ENCODE measurements at regions not wholly inside any gene's neighbourhood (a gene's known extent, or its start where the extent isn't known, plus 50 kb on each side); places are given as distances from the start of the nearest gene placed in this dataset.

DNA sequence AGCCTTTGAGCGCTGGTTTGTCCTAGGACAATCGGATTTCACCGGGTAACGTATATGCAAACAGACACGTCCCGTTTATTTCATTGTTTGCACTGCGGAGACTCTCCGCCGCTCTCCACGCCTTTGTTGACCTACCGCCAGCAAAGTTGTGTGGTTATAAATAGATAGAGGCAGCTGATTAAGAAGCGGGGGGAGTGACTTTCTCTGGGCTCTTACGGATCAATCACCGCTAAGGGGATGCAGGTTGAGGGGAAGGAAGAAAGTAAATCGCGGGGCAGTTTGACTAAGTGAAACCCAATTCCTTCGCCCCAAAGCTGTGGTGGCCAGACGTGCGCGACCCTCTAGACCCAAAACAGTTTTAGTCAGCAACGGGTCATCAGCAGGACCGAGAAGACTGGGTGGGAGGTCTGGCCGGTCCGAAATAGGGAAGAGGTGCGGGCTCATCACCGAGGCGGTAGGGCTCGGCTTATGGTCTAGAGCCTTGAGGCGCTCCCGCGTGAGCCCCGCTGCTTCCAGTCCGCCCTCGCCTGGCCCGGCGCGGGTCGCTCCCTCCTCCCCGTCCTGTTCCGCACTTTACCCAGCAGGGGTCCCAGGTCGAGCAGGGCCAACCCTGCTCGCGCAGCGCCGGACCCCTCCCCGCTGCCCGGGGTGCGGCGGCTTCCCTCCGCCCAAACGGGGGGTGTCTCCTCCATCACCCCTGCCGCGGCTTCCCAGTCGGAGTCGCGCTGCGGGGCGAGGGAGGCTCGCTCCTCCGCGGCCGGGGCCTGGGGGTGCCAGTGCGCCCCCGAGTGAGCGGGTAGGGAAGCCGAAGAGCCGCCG, 120.8 kb upstream of the RRP15 start:
- FAIRE-seq: no peak
- no peak for TF ChIP-seq CTCF (IDR thresholded peaks at IDR 0.05; ENCODE audit: insufficient read depth, missing control alignments)
- DNase-seq (ENCODE audit: insufficient read length, low spot score): no peak

DNA sequence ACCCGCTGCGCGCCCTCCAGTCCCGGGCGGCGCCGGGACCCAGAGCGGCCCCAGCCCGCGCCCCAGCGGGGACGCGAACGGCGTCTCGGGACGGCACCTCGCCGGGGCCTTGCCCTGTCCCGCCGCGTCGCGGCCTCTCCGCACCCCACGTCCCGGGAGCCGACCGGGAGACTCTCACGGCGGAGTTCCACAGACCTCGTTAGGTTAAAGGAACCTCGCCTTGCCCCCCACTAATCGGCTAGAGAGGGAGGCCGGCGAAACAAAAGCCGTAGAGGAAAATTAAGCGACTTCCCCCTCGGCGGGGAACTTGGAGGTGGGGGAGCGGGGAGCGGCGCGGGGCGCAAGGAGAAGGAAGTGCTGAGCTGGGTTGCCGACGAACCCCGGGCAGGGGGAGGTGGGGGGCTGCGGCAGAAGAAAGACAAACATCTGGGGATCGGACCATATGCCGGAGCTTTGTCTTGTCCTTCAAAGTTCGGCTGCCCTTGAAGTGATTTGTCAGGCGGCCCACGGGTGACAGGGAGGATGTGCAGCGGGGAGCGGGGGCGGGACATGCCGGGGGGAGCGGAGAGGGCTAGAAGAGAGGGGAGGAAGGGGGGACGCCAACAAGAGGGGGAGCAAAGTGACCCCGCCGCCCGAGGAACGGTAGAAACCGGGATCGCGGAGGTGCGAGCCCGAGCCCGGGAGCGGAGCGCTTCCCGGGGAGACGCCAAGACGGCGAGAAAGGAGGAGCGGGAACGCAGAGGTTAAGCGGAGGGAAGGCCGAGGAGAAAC, 120.0 kb upstream of the RRP15 start:
- DNase-seq (ENCODE audit: insufficient read length, low spot score) (no peak), FAIRE-seq (no peak)
- TF ChIP-seq CTCF (IDR thresholded peaks at IDR 0.05; ENCODE audit: insufficient read depth, missing control alignments): no peak

DNA sequence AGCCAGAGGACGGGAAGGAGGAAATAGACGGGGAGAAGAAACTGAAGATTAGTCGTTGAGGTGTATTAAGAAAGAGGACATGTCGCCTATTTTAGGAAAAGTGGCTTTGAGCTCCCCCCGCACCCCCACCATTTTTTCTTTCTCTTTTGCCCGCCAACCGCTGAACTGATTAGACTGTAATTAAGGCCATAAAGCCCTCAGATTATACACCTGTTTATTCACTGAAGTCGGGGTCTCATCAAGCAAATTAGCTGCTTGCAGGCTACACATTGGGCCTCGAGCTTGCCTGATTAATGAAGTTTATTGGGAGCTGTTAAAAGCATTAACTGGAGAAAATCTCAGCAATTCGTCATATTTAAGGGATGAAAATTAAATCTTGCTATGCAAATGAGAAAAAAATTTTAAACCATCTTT, 119.4 kb upstream of the RRP15 start:
- FAIRE-seq (peak; percentile 6), DNase-seq (ENCODE audit: insufficient read length, low spot score) (no peak)
- TF ChIP-seq CTCF (IDR thresholded peaks at IDR 0.05; ENCODE audit: insufficient read depth, missing control alignments): no peak

- no peak for DNase-seq (ENCODE audit: insufficient read length, low spot score)
- no peak for TF ChIP-seq CTCF (IDR thresholded peaks at IDR 0.05; ENCODE audit: insufficient read depth, missing control alignments)
- peak; percentile 80 for FAIRE-seq
Measured at GRCh38 chr1:218166268-218166945, 118.7 kb upstream of the RRP15 start.

DNA sequence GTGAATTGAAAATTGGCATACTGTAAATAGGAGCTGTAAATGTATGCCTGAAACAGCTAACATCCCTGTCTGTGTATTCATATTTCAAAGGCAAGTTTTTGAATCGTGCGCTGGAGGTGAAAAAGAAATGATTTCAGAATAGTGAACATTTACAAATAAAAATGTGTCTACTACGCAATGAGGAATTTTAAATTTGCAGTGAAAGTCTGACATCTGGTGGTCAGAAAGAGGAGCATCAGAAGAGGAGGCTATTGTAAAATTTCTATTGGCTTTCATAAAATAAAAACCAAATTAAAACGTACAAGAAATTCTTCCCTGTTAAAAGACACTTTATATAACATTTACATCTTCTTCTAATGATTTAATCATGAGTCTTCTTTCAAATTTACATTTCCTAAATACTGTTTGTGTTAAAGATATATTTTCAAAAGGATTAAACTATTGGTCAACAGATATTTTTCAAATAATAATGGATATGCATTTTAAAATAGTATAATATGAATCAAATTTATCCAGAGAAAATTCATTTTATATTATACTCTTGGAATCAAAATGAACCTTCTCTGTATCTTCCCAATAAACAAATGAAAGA, 113.7 kb upstream of the RRP15 start:
- DNase-seq (ENCODE audit: insufficient read length, low spot score): no peak
- FAIRE-seq: peak; percentile 98
- peak; percentile 95 for TF ChIP-seq CTCF (IDR thresholded peaks at IDR 0.05; ENCODE audit: insufficient read depth, missing control alignments)

DNA sequence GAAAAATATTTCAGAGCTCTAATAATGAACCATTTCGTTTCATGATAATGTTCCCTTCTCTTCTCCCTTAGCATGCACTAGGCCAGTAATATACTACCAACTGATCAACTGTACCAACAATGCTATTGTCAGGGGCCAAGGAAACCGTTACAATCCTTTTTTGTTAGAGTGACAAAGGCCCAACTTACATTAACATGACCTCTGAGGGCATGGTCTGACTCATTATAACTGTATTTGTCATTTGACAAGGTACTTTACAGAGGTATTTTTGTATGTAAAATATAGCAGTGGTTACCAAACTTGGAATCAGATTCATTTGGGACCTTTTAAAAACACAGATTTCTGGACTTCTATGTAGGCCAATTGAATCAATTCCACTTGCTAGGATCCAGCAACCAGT, 102.6 kb upstream of the RRP15 start:
- FAIRE-seq (no peak), DNase-seq (ENCODE audit: insufficient read length, low spot score) (no peak)
- TF ChIP-seq CTCF (IDR thresholded peaks at IDR 0.05; ENCODE audit: insufficient read depth, missing control alignments): no peak

All from D721Med (cell line).